ENCODE measurements at regions not wholly inside any gene's neighbourhood (a gene's known extent, or its start where the extent isn't known, plus 50 kb on each side); places are given as distances from the start of the nearest gene placed in this dataset.

DNA sequence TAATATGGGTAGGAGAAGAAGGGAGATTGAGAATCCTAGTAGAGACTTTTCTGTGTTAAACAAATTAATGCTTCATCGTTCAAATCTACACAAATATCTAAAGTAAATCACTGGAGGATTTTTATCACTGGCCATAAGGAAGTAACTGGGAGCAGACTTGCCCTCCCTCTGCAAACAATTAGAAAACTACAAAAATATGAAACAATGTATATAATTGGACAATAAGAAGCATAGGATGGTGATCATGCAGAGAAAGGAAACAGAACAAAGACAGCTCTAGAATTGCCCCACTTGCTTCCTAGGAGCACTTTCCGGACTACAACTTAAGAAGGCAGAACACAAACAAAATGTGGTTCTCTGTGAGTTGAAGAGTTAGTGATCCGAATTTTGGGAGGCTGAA lies 452.7 kb upstream of the KLHL29 start:
- no peak for TF ChIP-seq CTCF (IDR thresholded peaks at IDR 0.05; ENCODE audit: low read depth, low read length, poor library complexity, severe bottlenecking)
- TF ChIP-seq EZH2phosphoT487 (IDR thresholded peaks at IDR 0.05; ENCODE audit: borderline replicate concordance, low read length): no peak
